ENCODE measurements at regions not wholly inside any gene's neighbourhood (a gene's known extent, or its start where the extent isn't known, plus 50 kb on each side); places are given as distances from the start of the nearest gene placed in this dataset.

GRCh38 chr6:81455641-81456040 lies 296.8 kb downstream of the TENT5A start:
- no peak overlapping the region for H3K4me3 ChIP-seq (ENCODE audit: low read depth, low read length)
- no peak for TF ChIP-seq CTCF (IDR thresholded peaks at IDR 0.05; ENCODE audit: control insufficient read depth, extremely low read depth, insufficient read depth)
- DNase-seq (ENCODE audit: low read depth): no peak

- no peak overlapping the region for H3K4me3 ChIP-seq (ENCODE audit: low read depth, low read length)
- TF ChIP-seq CTCF (IDR thresholded peaks at IDR 0.05; ENCODE audit: control insufficient read depth, extremely low read depth, insufficient read depth): no peak
- DNase-seq (ENCODE audit: low read depth): no peak
Observed at GRCh38 chr6:81451787-81452186, 300.7 kb downstream of the TENT5A start.

GRCh38 chr6:81450180-81450579 lies 302.3 kb downstream of the TENT5A start:
- no peak overlapping the region for H3K4me3 ChIP-seq (ENCODE audit: low read depth, low read length)
- no peak for DNase-seq (ENCODE audit: low read depth)
- TF ChIP-seq CTCF (IDR thresholded peaks at IDR 0.05; ENCODE audit: control insufficient read depth, extremely low read depth, insufficient read depth): 0 out of 2 replicates have a peak, but pooled peaks have one; percentile 22

- no peak for DNase-seq (ENCODE audit: low read depth)
- no peak for TF ChIP-seq CTCF (IDR thresholded peaks at IDR 0.05; ENCODE audit: control insufficient read depth, extremely low read depth, insufficient read depth)
- H3K4me3 ChIP-seq (ENCODE audit: low read depth, low read length): no peak overlapping the region
Observed at GRCh38 chr6:81446509-81446908, 306.0 kb downstream of the TENT5A start.

GRCh38 chr6:81439417-81439816 lies 313.1 kb downstream of the TENT5A start:
- DNase-seq (ENCODE audit: low read depth): no peak
- TF ChIP-seq CTCF (IDR thresholded peaks at IDR 0.05; ENCODE audit: control insufficient read depth, extremely low read depth, insufficient read depth): no peak
- no peak overlapping the region for H3K4me3 ChIP-seq (ENCODE audit: low read depth, low read length)

- TF ChIP-seq CTCF (IDR thresholded peaks at IDR 0.05; ENCODE audit: control insufficient read depth, extremely low read depth, insufficient read depth): no peak
- DNase-seq (ENCODE audit: low read depth): no peak
- H3K4me3 ChIP-seq (ENCODE audit: low read depth, low read length): no peak overlapping the region
Observed at GRCh38 chr6:81436990-81437389, 315.5 kb downstream of the TENT5A start.

- H3K4me3 ChIP-seq (ENCODE audit: low read depth, low read length): no peak overlapping the region
- TF ChIP-seq CTCF (IDR thresholded peaks at IDR 0.05; ENCODE audit: control insufficient read depth, extremely low read depth, insufficient read depth): no peak
- DNase-seq (ENCODE audit: low read depth): no peak
Observed at GRCh38 chr6:81413306-81413705, 339.2 kb downstream of the TENT5A start.

All from LNCaP clone FGC (cell line).